ENCODE measurements at regions not wholly inside any gene's neighbourhood (a gene's known extent, or its start where the extent isn't known, plus 50 kb on each side); places are given as distances from the start of the nearest gene placed in this dataset.
"Not testable (repeated sequence)": the region's sequence is repeated elsewhere in the genome, so short reads cannot be mapped to it uniquely, and the experiment has no call there.

- TF ChIP-seq POLR2A (IDR thresholded peaks at IDR 0.05) (no peak), CTCF (IDR thresholded peaks at IDR 0.05) (no peak)
- Histone ChIP-seq H3K27ac (no peak overlapping the region), H3K27me3 (no peaks in the 10 kb centered on the region), H3K9me3 (no peaks in the 10 kb centered on the region), H3K36me3 (no peaks in the 10 kb centered on the region), H3K4me1 (no peaks in the 10 kb centered on the region), H3K4me3 (replicated peaks in 1 of 3) (no peak overlapping the region)
- intact Hi-C loops (cut with DNase I): no loop called here
- DNase-seq: no peak
- WGBS, 2 donors: 51 to 67% methylated on average over 1 of the region's 1 CpG
Measured at GRCh38 chr2:166775176-166775575, 113.1 kb upstream of the XIRP2 start.

- Histone ChIP-seq H3K4me3 (replicated peaks in 1 of 3) (no peak overlapping the region), H3K9me3 (no peaks in the 10 kb centered on the region), H3K36me3 (no peaks in the 10 kb centered on the region), H3K27ac (no peak overlapping the region), H3K27me3 (no peaks in the 10 kb centered on the region), H3K4me1 (no peaks in the 10 kb centered on the region)
- intact Hi-C loops (cut with DNase I): no loop called here
- 71 to 88% methylated on average over 3 of the region's 3 CpGs for WGBS, 2 donors
- no peak for DNase-seq
- TF ChIP-seq CTCF (IDR thresholded peaks at IDR 0.05): no peak
- TF ChIP-seq POLR2A (IDR thresholded peaks at IDR 0.05): no peak
Measured at GRCh38 chr2:166773308-166773949, 114.9 kb upstream of the XIRP2 start.

- Histone ChIP-seq H3K4me1 (no peaks in the 10 kb centered on the region), H3K27ac (no peak overlapping the region), H3K9me3 (no peaks in the 10 kb centered on the region), H3K27me3 (no peaks in the 10 kb centered on the region), H3K4me3 (replicated peaks in 1 of 3) (no peak overlapping the region), H3K36me3 (no peaks in the 10 kb centered on the region)
- WGBS, 2 donors: 98% methylated on average over 1 of the region's 1 CpG
- TF ChIP-seq CTCF (IDR thresholded peaks at IDR 0.05) (no peak), POLR2A (IDR thresholded peaks at IDR 0.05) (no peak)
- DNase-seq: no peak
- intact Hi-C loops (cut with DNase I): no loop called here
Measured at GRCh38 chr2:166768393-166769123, 119.7 kb upstream of the XIRP2 start.

- H3K9me3 ChIP-seq; H3K27me3 ChIP-seq; H3K27ac ChIP-seq; intact Hi-C loops (cut with DNase I); DNase-seq; H3K4me3 ChIP-seq (replicated peaks in 1 of 3); H3K4me1 ChIP-seq; H3K36me3 ChIP-seq: not testable (repeated sequence)
- WGBS, 2 donors: 91 to 95% methylated on average over 13 of the region's 13 CpGs
Measured at GRCh38 chr2:166766769-166767322, 121.4 kb upstream of the XIRP2 start.

- TF ChIP-seq CTCF (IDR thresholded peaks at IDR 0.05): no peak
- TF ChIP-seq POLR2A (IDR thresholded peaks at IDR 0.05): no peak
- Histone ChIP-seq H3K4me3 (replicated peaks in 1 of 3) (no peak overlapping the region), H3K9me3 (no peaks in the 10 kb centered on the region), H3K36me3 (no peaks in the 10 kb centered on the region), H3K27ac (no peak overlapping the region), H3K4me1 (no peaks in the 10 kb centered on the region), H3K27me3 (no peaks in the 10 kb centered on the region)
- WGBS, 2 donors: 31 to 41% methylated on average over 6 of the region's 6 CpGs
- intact Hi-C loops (cut with DNase I): no loop called here
- no peak for DNase-seq
Measured at GRCh38 chr2:166766220-166766619, 122.1 kb upstream of the XIRP2 start.
